Choroid plexus epithelial cell (primary cell): ENCODE measurements at regions not wholly inside any gene's neighbourhood (a gene's known extent, or its start where the extent isn't known, plus 50 kb on each side); places are given as distances from the start of the nearest gene placed in this dataset.

Source experiments
- DNase-seq: peaks from one replicate; pipeline ENCODE4 v3.0.0-alpha.2; 2010; ENCODE audit warnings: low read depth
- H3K4me3 ChIP-seq: 2 replicates; pipeline ENCODE4 v1.5.1; 2011; ENCODE audit warnings: low read depth, mild to moderate bottlenecking, control low read depth, low read length, moderate library complexity
- CTCF ChIP-seq: conservative IDR thresholded peaks from 2 replicates; pipeline ENCODE4 v1.5.1; 2011; ENCODE audit warnings: low read depth, mild to moderate bottlenecking, control low read depth, inconsistent platforms, low read length, moderate library complexity

GRCh38 chr13:48842316-48842715, 133.4 kb upstream of the FNDC3A start:
- DNase-seq: no peak
- H3K4me3 ChIP-seq: no peak overlapping the region
- TF ChIP-seq CTCF: no peak

GRCh38 chr13:48843630-48844380, 131.9 kb upstream of the FNDC3A start:
- no peak for DNase-seq
- no peak for TF ChIP-seq CTCF
- H3K4me3 ChIP-seq: no peak overlapping the region

- no peak overlapping the region for H3K4me3 ChIP-seq
- TF ChIP-seq CTCF: no peak
- no peak for DNase-seq
Observed at GRCh38 chr13:48844676-48845075, 131.0 kb upstream of the FNDC3A start.

- DNase-seq: peak; percentile 48
- TF ChIP-seq CTCF: no peak
- no peak overlapping the region for H3K4me3 ChIP-seq
Observed at GRCh38 chr13:48849515-48849914, 126.2 kb upstream of the FNDC3A start.

- no peak for DNase-seq
- H3K4me3 ChIP-seq: no peak overlapping the region
- TF ChIP-seq CTCF: no peak
Observed at GRCh38 chr13:48851707-48852106, 124.0 kb upstream of the FNDC3A start.

GRCh38 chr13:48852911-48853727, 122.6 kb upstream of the FNDC3A start:
- no peak for TF ChIP-seq CTCF
- DNase-seq: no peak
- no peak overlapping the region for H3K4me3 ChIP-seq
